ENCODE measurements at regions not wholly inside any gene's neighbourhood (a gene's known extent, or its start where the extent isn't known, plus 50 kb on each side); places are given as distances from the start of the nearest gene placed in this dataset.

DNA sequence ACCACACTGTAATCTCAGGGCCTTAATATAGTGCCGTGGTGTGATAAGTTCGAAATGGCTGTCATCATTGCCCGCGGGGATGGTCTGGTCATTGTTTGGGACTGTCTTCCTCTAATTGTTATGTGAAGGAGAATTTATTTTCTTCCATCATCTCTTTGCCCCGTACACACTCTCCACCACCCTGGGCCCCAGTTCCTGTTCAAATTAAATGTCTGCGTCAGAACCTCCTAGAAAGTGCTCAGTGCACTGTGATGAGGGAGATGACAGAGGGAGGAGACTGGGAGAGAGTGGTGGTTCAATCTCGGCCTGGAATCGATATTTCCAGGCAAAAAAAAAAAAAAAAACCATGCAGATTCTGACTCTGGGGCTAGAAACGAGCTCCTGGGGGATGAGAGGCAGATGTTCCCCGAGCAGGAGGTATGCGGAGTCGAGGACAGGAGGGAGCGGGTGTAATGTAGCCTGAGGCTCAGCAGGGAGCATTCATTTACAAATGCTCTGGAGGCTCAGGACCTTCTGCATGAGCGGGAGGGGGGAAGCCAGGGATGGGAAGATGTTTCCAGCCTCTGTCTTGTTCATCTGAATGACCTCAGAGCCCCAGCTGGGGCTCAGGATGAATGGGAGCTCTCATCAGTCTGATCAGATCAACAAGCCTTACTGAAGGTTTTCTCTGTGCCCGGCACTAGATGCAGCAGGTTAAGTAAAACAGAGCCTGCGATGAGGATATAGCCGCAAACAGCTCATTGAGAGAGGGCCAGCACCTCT is 219.5 kb downstream of the TBX5 start:
- intact Hi-C loops (cut with micrococcal nuclease) = no loop called here
- H3K9me3 ChIP-seq (ENCODE audit: low read length) = no peaks in the 10 kb centered on the region
- no peak overlapping the region for H3K9ac ChIP-seq (ENCODE audit: low read length)
- ATAC-seq (no peak), DNase-seq (no peak)
- POLR2A ChIA-PET (ENCODE audit: unreplicated experiment) = no interaction called here
- H3F3A ChIP-seq (ENCODE audit: low read length, unreplicated experiment) = no peaks in the 10 kb centered on the region
- no peaks in the 10 kb centered on the region for H3K79me2 ChIP-seq (ENCODE audit: low read length)
- BruUV-seq (replicated peaks) = no TSS peak
- no peaks in the 10 kb centered on the region for H3K36me3 ChIP-seq (ENCODE audit: low read depth, low read length)
- no peak overlapping the region for H3K4me3 ChIP-seq (ENCODE audit: low read length)
- H3K27ac ChIP-seq (ENCODE audit: low read length) = no peak overlapping the region
- TF ChIP-seq, protein P1, sequence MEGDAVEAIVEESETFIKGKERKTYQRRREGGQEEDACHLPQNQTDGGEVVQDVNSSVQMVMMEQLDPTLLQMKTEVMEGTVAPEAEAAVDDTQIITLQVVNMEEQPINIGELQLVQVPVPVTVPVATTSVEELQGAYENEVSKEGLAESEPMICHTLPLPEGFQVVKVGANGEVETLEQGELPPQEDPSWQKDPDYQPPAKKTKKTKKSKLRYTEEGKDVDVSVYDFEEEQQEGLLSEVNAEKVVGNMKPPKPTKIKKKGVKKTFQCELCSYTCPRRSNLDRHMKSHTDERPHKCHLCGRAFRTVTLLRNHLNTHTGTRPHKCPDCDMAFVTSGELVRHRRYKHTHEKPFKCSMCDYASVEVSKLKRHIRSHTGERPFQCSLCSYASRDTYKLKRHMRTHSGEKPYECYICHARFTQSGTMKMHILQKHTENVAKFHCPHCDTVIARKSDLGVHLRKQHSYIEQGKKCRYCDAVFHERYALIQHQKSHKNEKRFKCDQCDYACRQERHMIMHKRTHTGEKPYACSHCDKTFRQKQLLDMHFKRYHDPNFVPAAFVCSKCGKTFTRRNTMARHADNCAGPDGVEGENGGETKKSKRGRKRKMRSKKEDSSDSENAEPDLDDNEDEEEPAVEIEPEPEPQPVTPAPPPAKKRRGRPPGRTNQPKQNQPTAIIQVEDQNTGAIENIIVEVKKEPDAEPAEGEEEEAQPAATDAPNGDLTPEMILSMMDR (conservative IDR thresholded peaks at IDR 0.05; ENCODE audit: low read depth, low read length) = no peak
- TF ChIP-seq EZH2phosphoT487 (IDR thresholded peaks at IDR 0.05; ENCODE audit: borderline replicate concordance, low read length) (no peak), EZH2 (IDR thresholded peaks at IDR 0.05; ENCODE audit: low read length, unreplicated experiment) (no peak)
- no peak overlapping the region for H2AFZ ChIP-seq (ENCODE audit: low read length)
- H3K9me2 ChIP-seq (replicated peaks; ENCODE audit: low read length) = no peaks in the 10 kb centered on the region
- no peaks in the 10 kb centered on the region for H3K4me1 ChIP-seq (ENCODE audit: insufficient read depth, low read length)
- H4K20me1 ChIP-seq (ENCODE audit: low read length) = no peaks in the 10 kb centered on the region
- H3K4me2 ChIP-seq (ENCODE audit: low read length) = no peak overlapping the region
- peaks cover 77% of the 10 kb centered on the region for H3K27me3 ChIP-seq (ENCODE audit: low read length)
- CTCF ChIA-PET = no interaction called here

DNA sequence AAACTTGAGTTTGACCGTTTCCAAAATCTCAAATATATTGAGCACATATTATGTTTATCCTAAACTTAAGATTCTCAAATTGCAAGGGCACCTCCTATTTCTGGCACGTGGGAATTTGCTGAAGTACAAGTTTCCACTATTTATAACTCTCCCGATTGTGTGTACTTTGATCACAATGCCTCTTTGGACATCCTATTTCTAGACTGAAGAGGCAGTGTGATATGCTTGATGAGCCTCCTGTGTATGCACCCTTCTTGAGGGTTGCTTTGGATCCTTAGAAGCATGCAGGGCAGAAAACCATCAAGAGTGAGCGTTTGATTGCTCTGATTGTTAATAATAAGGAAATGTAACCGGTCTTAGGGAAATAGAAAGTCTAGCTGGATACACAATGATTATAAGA is 218.9 kb upstream of the RBM19 start:
- DNase-seq (no peak), ATAC-seq (no peak)
- H3K4me2 ChIP-seq (ENCODE audit: low read length) = no peak overlapping the region
- no peak overlapping the region for H2AFZ ChIP-seq (ENCODE audit: low read length)
- no peaks in the 10 kb centered on the region for H3K9me3 ChIP-seq (ENCODE audit: low read length)
- H3K36me3 ChIP-seq (ENCODE audit: low read depth, low read length) = no peaks in the 10 kb centered on the region
- no peaks in the 10 kb centered on the region for H3F3A ChIP-seq (ENCODE audit: low read length, unreplicated experiment)
- no peak for TF ChIP-seq EZH2phosphoT487 (IDR thresholded peaks at IDR 0.05; ENCODE audit: borderline replicate concordance, low read length)
- no peak for TF ChIP-seq EZH2 (IDR thresholded peaks at IDR 0.05; ENCODE audit: low read length, unreplicated experiment)
- TF ChIP-seq, protein P1 (conservative IDR thresholded peaks at IDR 0.05; ENCODE audit: low read depth, low read length) = no peak
- H3K4me3 ChIP-seq (ENCODE audit: low read length) = no peak overlapping the region
- H3K4me1 ChIP-seq (ENCODE audit: insufficient read depth, low read length) = no peaks in the 10 kb centered on the region
- H3K79me2 ChIP-seq (ENCODE audit: low read length) = no peaks in the 10 kb centered on the region
- no TSS peak for BruUV-seq (replicated peaks)
- CTCF ChIA-PET = no interaction called here
- no peak overlapping the region for H3K27ac ChIP-seq (ENCODE audit: low read length)
- intact Hi-C loops (cut with micrococcal nuclease) = no loop called here
- POLR2A ChIA-PET (ENCODE audit: unreplicated experiment) = no interaction called here
- peaks cover 72% of the 10 kb centered on the region for H3K27me3 ChIP-seq (ENCODE audit: low read length)
- H3K9me2 ChIP-seq (replicated peaks; ENCODE audit: low read length) = no peaks in the 10 kb centered on the region
- no peak overlapping the region for H3K9ac ChIP-seq (ENCODE audit: low read length)
- H4K20me1 ChIP-seq (ENCODE audit: low read length) = no peaks in the 10 kb centered on the region

DNA sequence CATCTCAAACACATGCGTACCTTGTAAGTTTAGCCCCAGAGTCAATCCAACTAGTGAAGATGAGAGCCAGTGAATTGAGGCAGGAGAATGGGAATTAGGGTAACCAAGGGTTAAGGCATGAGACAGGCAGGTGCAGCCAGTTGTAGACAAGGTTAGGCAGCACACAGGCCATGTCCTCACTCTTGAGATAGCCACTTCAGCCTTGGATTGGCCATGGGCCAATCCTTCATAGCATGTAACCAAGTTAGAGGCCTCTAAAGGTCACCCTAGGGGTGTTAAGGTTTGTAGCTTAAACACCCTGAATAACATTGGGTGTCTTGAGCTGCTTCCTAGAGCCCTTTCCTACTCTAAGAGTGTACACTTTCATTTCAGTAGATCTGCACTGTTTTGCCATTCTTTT is 208.2 kb upstream of the RBM19 start:
- H3K27me3 ChIP-seq (ENCODE audit: low read length) = peaks cover 32% of the 10 kb centered on the region; the same call in 1 of the 2 replicates
- no peaks in the 10 kb centered on the region for H4K20me1 ChIP-seq (ENCODE audit: low read length)
- H3K36me3 ChIP-seq (ENCODE audit: low read depth, low read length) = no peaks in the 10 kb centered on the region
- ChIA-PET CTCF (no interaction called here), POLR2A (ENCODE audit: unreplicated experiment) (no interaction called here)
- no peak for DNase-seq
- H3F3A ChIP-seq (ENCODE audit: low read length, unreplicated experiment) = no peaks in the 10 kb centered on the region
- H3K4me3 ChIP-seq (ENCODE audit: low read length) = no peak overlapping the region
- H3K9me2 ChIP-seq (replicated peaks; ENCODE audit: low read length) = no peaks in the 10 kb centered on the region
- TF ChIP-seq, protein P1 (conservative IDR thresholded peaks at IDR 0.05; ENCODE audit: low read depth, low read length) = no peak
- TF ChIP-seq EZH2 (IDR thresholded peaks at IDR 0.05; ENCODE audit: low read length, unreplicated experiment) (no peak), EZH2phosphoT487 (IDR thresholded peaks at IDR 0.05; ENCODE audit: borderline replicate concordance, low read length) (no peak)
- H3K4me2 ChIP-seq (ENCODE audit: low read length) = no peak overlapping the region
- no peaks in the 10 kb centered on the region; the same call in 1 of the 2 replicates for H3K9me3 ChIP-seq (ENCODE audit: low read length)
- H3K9ac ChIP-seq (ENCODE audit: low read length) = no peak overlapping the region
- no peak for ATAC-seq
- no TSS peak for BruUV-seq (replicated peaks)
- H3K4me1 ChIP-seq (ENCODE audit: insufficient read depth, low read length) = no peaks in the 10 kb centered on the region
- intact Hi-C loops (cut with micrococcal nuclease) = no loop called here
- H2AFZ ChIP-seq (ENCODE audit: low read length) = no peak overlapping the region
- no peak overlapping the region for H3K27ac ChIP-seq (ENCODE audit: low read length)
- H3K79me2 ChIP-seq (ENCODE audit: low read length) = no peaks in the 10 kb centered on the region
